ENCODE measurements at regions not wholly inside any gene's neighbourhood (a gene's known extent, or its start where the extent isn't known, plus 50 kb on each side); places are given as distances from the start of the nearest gene placed in this dataset.
A peak's percentile ranks its signal among the peaks of the same experiment; 100 is the strongest.

- Histone ChIP-seq H3K36me3 (ENCODE audit: control insufficient read depth, insufficient read depth, low read length) (no peaks in the 10 kb centered on the region), H3K9me3 (ENCODE audit: control insufficient read depth, insufficient read depth, low read depth, low read length) (no peaks in the 10 kb centered on the region), H3K4me3 (ENCODE audit: low read depth, low read length) (peak overlapping the region; percentile 33; the same call in 1 of the 2 replicates), H3K27me3 (ENCODE audit: control insufficient read depth, insufficient read depth, low read length) (peaks cover 18% of the 10 kb centered on the region; the same call in 1 of the 2 replicates), H3K27ac (ENCODE audit: low read depth, low read length) (peak overlapping the region; percentile 65; the same call in 1 of the 2 replicates), H3K4me1 (ENCODE audit: control insufficient read depth, insufficient read depth, low read length) (peaks cover 21% of the 10 kb centered on the region), H3K9ac (ENCODE audit: low read length) (peak overlapping the region; percentile 40)
Measured at GRCh38 chr21:15241997-15242736, 177.4 kb upstream of the NRIP1 start.

DNA sequence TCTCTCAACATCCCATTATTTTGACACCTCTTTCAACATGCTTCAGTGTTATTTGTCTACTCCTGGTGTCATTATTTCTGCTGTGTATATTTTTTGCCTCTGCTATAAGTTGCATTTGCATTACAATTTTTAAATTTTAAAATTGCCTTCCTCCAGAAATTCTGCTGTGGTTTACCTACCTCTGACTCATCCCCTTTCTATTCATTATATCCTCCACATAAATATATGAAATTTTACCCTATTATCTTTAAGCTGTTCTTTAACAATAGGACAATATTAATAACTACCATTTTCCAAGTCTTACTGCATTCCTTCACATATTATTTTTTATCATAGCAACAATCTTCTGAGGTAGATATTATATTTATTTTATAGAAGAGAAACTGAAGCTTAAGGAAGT lies 178.1 kb upstream of the NRIP1 start:
- peaks cover 18% of the 10 kb centered on the region; the same call in 1 of the 2 replicates for H3K27me3 ChIP-seq (ENCODE audit: control insufficient read depth, insufficient read depth, low read length)
- H3K27ac ChIP-seq (ENCODE audit: low read depth, low read length), result peak overlapping the region; percentile 65
- no peaks in the 10 kb centered on the region for H3K36me3 ChIP-seq (ENCODE audit: control insufficient read depth, insufficient read depth, low read length)
- peaks cover 21% of the 10 kb centered on the region for H3K4me1 ChIP-seq (ENCODE audit: control insufficient read depth, insufficient read depth, low read length)
- H3K9me3 ChIP-seq (ENCODE audit: control insufficient read depth, insufficient read depth, low read depth, low read length), result no peaks in the 10 kb centered on the region
- peak overlapping the region; percentile 40 for H3K9ac ChIP-seq (ENCODE audit: low read length)
- H3K4me3 ChIP-seq (ENCODE audit: low read depth, low read length), result peak overlapping the region; percentile 33; the same call in 1 of the 2 replicates

GRCh38 chr21:15243406-15243805 lies 178.6 kb upstream of the NRIP1 start:
- H3K4me1 ChIP-seq (ENCODE audit: control insufficient read depth, insufficient read depth, low read length), result peaks cover 21% of the 10 kb centered on the region
- no peak overlapping the region for H3K9ac ChIP-seq (ENCODE audit: low read length)
- H3K4me3 ChIP-seq (ENCODE audit: low read depth, low read length), result no peak overlapping the region
- no peaks in the 10 kb centered on the region for H3K9me3 ChIP-seq (ENCODE audit: control insufficient read depth, insufficient read depth, low read depth, low read length)
- H3K27me3 ChIP-seq (ENCODE audit: control insufficient read depth, insufficient read depth, low read length), result peaks cover 18% of the 10 kb centered on the region; the same call in 1 of the 2 replicates
- no peaks in the 10 kb centered on the region for H3K36me3 ChIP-seq (ENCODE audit: control insufficient read depth, insufficient read depth, low read length)
- H3K27ac ChIP-seq (ENCODE audit: low read depth, low read length), result no peak overlapping the region; the same call in 1 of the 2 replicates

DNA sequence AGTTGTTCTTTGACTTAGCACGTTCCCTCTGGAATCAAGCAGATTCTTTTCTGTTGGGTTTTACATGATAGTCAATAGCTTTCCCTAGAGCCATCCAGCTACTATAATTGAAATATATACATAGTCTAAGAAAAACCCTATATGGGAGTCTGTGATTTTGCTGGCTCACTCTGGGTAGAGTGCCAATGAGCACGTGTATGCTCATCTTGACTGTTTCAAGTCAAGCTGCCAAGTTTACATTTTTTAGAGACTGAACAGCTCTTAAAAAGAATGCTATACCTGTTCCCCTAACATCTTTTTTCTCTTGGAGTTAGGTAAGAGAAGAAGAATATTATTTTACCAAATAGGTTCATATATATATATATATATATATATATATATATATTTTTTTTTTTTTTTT lies 182.8 kb upstream of the NRIP1 start:
- Histone ChIP-seq H3K27ac (ENCODE audit: low read depth, low read length) (no peak overlapping the region), H3K4me1 (ENCODE audit: control insufficient read depth, insufficient read depth, low read length) (peaks cover 9% of the 10 kb centered on the region), H3K9me3 (ENCODE audit: control insufficient read depth, insufficient read depth, low read depth, low read length) (no peaks in the 10 kb centered on the region), H3K36me3 (ENCODE audit: control insufficient read depth, insufficient read depth, low read length) (no peaks in the 10 kb centered on the region), H3K9ac (ENCODE audit: low read length) (no peak overlapping the region), H3K4me3 (ENCODE audit: low read depth, low read length) (no peak overlapping the region), H3K27me3 (ENCODE audit: control insufficient read depth, insufficient read depth, low read length) (peaks cover 13% of the 10 kb centered on the region; the same call in 1 of the 2 replicates)

DNA sequence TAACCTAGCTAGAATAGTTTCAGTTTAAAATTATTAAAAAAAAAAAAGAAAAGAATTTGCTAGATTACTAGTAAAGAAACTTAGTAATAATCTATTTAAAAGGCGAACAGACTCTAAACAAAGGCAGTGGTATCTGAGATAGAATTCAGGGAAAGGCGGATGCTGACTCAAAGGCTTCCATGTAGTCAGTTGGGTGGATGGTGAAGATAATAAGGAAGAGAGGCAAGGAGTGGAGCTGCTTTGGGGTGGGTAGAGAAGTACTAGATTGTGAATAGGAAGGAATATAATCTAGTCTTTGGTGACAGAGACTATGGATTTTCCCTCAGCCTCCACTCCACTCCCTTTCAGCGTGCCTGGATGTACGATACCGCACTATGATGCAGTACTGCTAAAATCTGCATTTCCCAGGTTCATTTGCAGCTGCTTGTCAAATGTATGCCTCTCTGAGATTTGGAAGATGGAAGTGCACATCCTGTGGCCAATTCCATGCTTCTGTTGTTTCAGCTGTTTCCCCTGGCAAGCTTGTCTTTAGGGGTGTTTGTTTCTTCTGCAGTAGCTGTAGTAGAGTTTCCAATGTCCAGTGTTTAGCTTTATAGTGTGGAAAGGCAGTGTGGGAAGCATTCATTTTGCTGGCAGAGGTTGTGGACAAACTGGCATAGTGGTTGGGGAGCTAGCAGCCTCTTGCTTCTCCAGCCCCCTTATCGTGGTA lies 184.6 kb upstream of the NRIP1 start:
- no peak overlapping the region for H3K9ac ChIP-seq (ENCODE audit: low read length)
- no peaks in the 10 kb centered on the region for H3K4me1 ChIP-seq (ENCODE audit: control insufficient read depth, insufficient read depth, low read length)
- H3K4me3 ChIP-seq (ENCODE audit: low read depth, low read length), result no peak overlapping the region
- H3K9me3 ChIP-seq (ENCODE audit: control insufficient read depth, insufficient read depth, low read depth, low read length), result no peaks in the 10 kb centered on the region
- no peaks in the 10 kb centered on the region; the same call in 1 of the 2 replicates for H3K27me3 ChIP-seq (ENCODE audit: control insufficient read depth, insufficient read depth, low read length)
- H3K27ac ChIP-seq (ENCODE audit: low read depth, low read length), result no peak overlapping the region
- no peaks in the 10 kb centered on the region for H3K36me3 ChIP-seq (ENCODE audit: control insufficient read depth, insufficient read depth, low read length)

DNA sequence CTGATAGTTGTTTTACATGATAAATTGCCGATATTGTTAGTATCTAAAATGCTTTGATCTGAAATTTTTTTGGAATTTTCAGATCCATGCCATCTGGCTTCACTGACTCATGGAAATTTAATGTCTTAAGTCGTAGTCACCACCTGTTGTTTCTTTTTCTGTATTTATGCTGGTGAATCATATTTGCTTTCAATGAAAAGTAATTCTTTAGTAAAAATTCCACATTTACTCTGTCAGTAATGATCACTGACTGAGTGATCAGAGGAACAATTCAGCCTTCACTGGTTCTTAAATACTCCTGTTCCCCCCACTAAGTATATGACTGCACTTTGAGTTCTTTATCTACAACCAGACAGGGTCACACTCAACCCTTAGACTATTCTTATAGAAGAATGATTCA lies 185.6 kb upstream of the NRIP1 start:
- no peaks in the 10 kb centered on the region; the same call in 1 of the 2 replicates for H3K27me3 ChIP-seq (ENCODE audit: control insufficient read depth, insufficient read depth, low read length)
- no peak overlapping the region for H3K4me3 ChIP-seq (ENCODE audit: low read depth, low read length)
- H3K27ac ChIP-seq (ENCODE audit: low read depth, low read length), result no peak overlapping the region
- no peak overlapping the region for H3K9ac ChIP-seq (ENCODE audit: low read length)
- no peaks in the 10 kb centered on the region for H3K36me3 ChIP-seq (ENCODE audit: control insufficient read depth, insufficient read depth, low read length)
- H3K9me3 ChIP-seq (ENCODE audit: control insufficient read depth, insufficient read depth, low read depth, low read length), result no peaks in the 10 kb centered on the region
- no peaks in the 10 kb centered on the region for H3K4me1 ChIP-seq (ENCODE audit: control insufficient read depth, insufficient read depth, low read length)

DNA sequence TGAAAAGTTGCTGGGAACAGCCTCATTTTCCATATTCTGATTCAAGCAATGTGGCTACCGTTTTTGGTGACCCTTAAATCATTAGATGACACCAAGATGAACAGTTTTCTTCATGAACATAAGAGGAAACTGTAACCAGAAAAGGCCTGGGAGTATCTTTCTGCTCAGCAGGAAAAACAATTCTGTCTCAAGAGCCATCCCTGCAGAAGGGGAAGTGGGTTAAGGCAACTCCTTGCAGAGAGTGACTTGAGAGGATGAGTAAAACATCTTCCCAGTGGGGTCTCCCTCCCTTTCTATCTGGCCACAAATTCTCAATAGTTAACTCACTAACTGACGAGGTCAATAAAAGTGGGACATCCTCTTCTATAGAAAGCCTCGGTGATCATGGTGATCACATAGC lies 187.6 kb upstream of the NRIP1 start:
- H3K27ac ChIP-seq (ENCODE audit: low read depth, low read length), result no peak overlapping the region
- no peaks in the 10 kb centered on the region for H3K36me3 ChIP-seq (ENCODE audit: control insufficient read depth, insufficient read depth, low read length)
- H3K4me1 ChIP-seq (ENCODE audit: control insufficient read depth, insufficient read depth, low read length), result no peaks in the 10 kb centered on the region
- H3K9me3 ChIP-seq (ENCODE audit: control insufficient read depth, insufficient read depth, low read depth, low read length), result no peaks in the 10 kb centered on the region
- no peaks in the 10 kb centered on the region for H3K27me3 ChIP-seq (ENCODE audit: control insufficient read depth, insufficient read depth, low read length)
- no peak overlapping the region for H3K9ac ChIP-seq (ENCODE audit: low read length)
- H3K4me3 ChIP-seq (ENCODE audit: low read depth, low read length), result no peak overlapping the region

- Histone ChIP-seq H3K4me3 (ENCODE audit: low read depth, low read length) (no peak overlapping the region), H3K4me1 (ENCODE audit: control insufficient read depth, insufficient read depth, low read length) (no peaks in the 10 kb centered on the region), H3K9me3 (ENCODE audit: control insufficient read depth, insufficient read depth, low read depth, low read length) (no peaks in the 10 kb centered on the region), H3K27ac (ENCODE audit: low read depth, low read length) (no peak overlapping the region), H3K27me3 (ENCODE audit: control insufficient read depth, insufficient read depth, low read length) (no peaks in the 10 kb centered on the region), H3K36me3 (ENCODE audit: control insufficient read depth, insufficient read depth, low read length) (no peaks in the 10 kb centered on the region), H3K9ac (ENCODE audit: low read length) (no peak overlapping the region)
Measured at GRCh38 chr21:15254111-15254510, 189.3 kb upstream of the NRIP1 start.

GRCh38 chr21:15255261-15255660 lies 190.5 kb upstream of the NRIP1 start:
- H3K36me3 ChIP-seq (ENCODE audit: control insufficient read depth, insufficient read depth, low read length), result no peaks in the 10 kb centered on the region
- no peak overlapping the region for H3K27ac ChIP-seq (ENCODE audit: low read depth, low read length)
- H3K9me3 ChIP-seq (ENCODE audit: control insufficient read depth, insufficient read depth, low read depth, low read length), result no peaks in the 10 kb centered on the region
- no peaks in the 10 kb centered on the region for H3K27me3 ChIP-seq (ENCODE audit: control insufficient read depth, insufficient read depth, low read length)
- no peak overlapping the region for H3K4me3 ChIP-seq (ENCODE audit: low read depth, low read length)
- H3K9ac ChIP-seq (ENCODE audit: low read length), result no peak overlapping the region
- no peaks in the 10 kb centered on the region for H3K4me1 ChIP-seq (ENCODE audit: control insufficient read depth, insufficient read depth, low read length)

DNA sequence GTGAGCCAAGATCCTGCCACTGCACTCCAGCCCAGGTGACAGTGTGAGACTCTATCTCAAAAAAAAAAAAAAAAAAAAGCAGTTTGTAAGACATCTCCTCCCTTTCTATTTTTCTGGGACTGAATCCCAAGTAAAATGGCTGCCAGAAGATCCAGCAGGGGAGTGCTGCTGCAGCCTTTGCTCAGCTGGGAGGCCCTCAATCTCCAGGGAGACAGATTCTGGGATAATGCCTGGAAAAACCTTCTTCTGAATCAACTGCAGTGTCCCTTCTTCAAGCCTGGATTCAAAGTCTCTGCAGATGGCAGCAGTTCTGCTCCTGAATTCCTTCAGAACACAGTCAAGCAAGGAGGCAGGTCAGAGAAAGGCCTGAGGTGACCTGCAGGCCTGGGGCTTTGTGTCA lies 191.0 kb upstream of the NRIP1 start:
- Histone ChIP-seq H3K4me1 (ENCODE audit: control insufficient read depth, insufficient read depth, low read length) (no peaks in the 10 kb centered on the region), H3K9me3 (ENCODE audit: control insufficient read depth, insufficient read depth, low read depth, low read length) (no peaks in the 10 kb centered on the region), H3K9ac (ENCODE audit: low read length) (no peak overlapping the region), H3K4me3 (ENCODE audit: low read depth, low read length) (no peak overlapping the region), H3K36me3 (ENCODE audit: control insufficient read depth, insufficient read depth, low read length) (no peaks in the 10 kb centered on the region), H3K27me3 (ENCODE audit: control insufficient read depth, insufficient read depth, low read length) (no peaks in the 10 kb centered on the region), H3K27ac (ENCODE audit: low read depth, low read length) (no peak overlapping the region)

DNA sequence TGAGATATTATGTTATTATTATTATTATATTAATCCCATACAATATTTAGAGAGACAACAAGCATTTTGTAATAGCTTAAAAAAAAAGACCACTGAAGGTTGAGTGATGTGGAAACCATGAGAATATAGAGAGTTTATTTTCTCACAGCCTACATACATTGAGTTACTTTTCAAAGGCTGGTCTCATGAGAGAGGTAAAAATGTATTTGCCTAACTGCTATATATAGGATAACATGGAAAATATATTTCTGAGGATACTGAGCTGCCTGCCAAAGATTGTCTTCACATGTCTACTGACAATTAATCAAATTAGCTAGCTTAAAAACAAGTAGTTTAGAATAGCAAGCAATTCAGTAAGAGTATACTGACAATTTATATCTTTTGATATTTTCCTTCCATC lies 192.2 kb upstream of the NRIP1 start:
- no peaks in the 10 kb centered on the region for H3K27me3 ChIP-seq (ENCODE audit: control insufficient read depth, insufficient read depth, low read length)
- H3K36me3 ChIP-seq (ENCODE audit: control insufficient read depth, insufficient read depth, low read length), result no peaks in the 10 kb centered on the region
- no peak overlapping the region for H3K27ac ChIP-seq (ENCODE audit: low read depth, low read length)
- H3K4me3 ChIP-seq (ENCODE audit: low read depth, low read length), result no peak overlapping the region
- no peaks in the 10 kb centered on the region for H3K9me3 ChIP-seq (ENCODE audit: control insufficient read depth, insufficient read depth, low read depth, low read length)
- H3K9ac ChIP-seq (ENCODE audit: low read length), result no peak overlapping the region
- H3K4me1 ChIP-seq (ENCODE audit: control insufficient read depth, insufficient read depth, low read length), result no peaks in the 10 kb centered on the region
